ENCODE measurements at regions not wholly inside any gene's neighbourhood (a gene's known extent, or its start where the extent isn't known, plus 50 kb on each side); places are given as distances from the start of the nearest gene placed in this dataset.

DNA sequence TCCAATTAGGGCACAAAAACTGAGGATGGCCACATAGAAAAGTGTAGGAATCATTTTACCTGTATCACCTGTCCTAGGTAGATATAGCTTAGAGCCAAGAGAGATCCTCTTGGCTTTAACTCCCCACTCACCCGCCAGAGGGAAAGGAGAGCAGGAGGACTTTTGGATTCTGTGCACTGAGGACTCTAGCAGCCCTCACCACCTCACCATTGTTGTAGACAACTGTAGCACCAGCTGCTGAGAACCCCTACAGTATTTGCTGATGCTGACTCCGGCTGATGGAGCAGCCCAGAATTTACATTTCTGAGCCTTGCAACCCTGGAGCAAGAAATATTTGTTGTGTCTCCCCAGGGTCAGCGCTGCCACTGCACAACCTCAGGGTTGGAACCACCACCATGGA lies 2044.4 kb downstream of the OLFM4 start:
- Histone ChIP-seq H3K4ac (ENCODE audit: low read depth, low read length) (no peak overlapping the region), H3K9ac (ENCODE audit: low read length) (no peak overlapping the region), H2BK12ac (ENCODE audit: low read length) (no peak overlapping the region), H4K12ac (ENCODE audit: low read depth, low read length) (no peak overlapping the region), H3K23ac (ENCODE audit: low read length) (no peak overlapping the region), H3K4me2 (ENCODE audit: low read length) (no peak overlapping the region), H3K9me3 (ENCODE audit: insufficient read depth, low read depth, low read length) (peaks cover 2% of the 10 kb centered on the region), H2AK5ac (ENCODE audit: low read length) (no peak overlapping the region), H2BK5ac (ENCODE audit: low read depth, low read length, poor library complexity) (no peak overlapping the region), H2BK120ac (ENCODE audit: insufficient read depth, low read length, poor library complexity) (no peak overlapping the region), H3K4me1 (ENCODE audit: control insufficient read depth in 1 of 2, insufficient read depth in 2 of 2, low read length in 2 of 2) (no peaks in the 10 kb centered on the region), H2AFZ (ENCODE audit: insufficient read depth, low read length, poor library complexity) (no peak overlapping the region), H3K14ac (ENCODE audit: low read length) (no peak overlapping the region), H3K36me3 (ENCODE audit: control insufficient read depth in 1 of 2, insufficient read depth in 2 of 2, low read length in 2 of 2) (no peaks in the 10 kb centered on the region), H3K18ac (ENCODE audit: low read length) (no peak overlapping the region), H4K91ac (ENCODE audit: low read depth, low read length) (no peak overlapping the region), H3K4me3 (ENCODE audit: low read depth, low read length) (no peak overlapping the region), H3K27ac (ENCODE audit: low read depth, low read length) (no peak overlapping the region), H4K8ac (ENCODE audit: low read depth, low read length) (no peak overlapping the region), H3K27me3 (ENCODE audit: insufficient read depth, low read length) (no peaks in the 10 kb centered on the region), H3K79me2 (ENCODE audit: control insufficient read depth, insufficient read depth, low read length, poor library complexity) (no peaks in the 10 kb centered on the region), H3K79me1 (ENCODE audit: low read length) (no peaks in the 10 kb centered on the region)
- no CpG with 5 or more reads among the region's 3 CpGs for WGBS (ENCODE audit: extremely low coverage, insufficient coverage, insufficient read length)
- DNase-seq, result no peak

DNA sequence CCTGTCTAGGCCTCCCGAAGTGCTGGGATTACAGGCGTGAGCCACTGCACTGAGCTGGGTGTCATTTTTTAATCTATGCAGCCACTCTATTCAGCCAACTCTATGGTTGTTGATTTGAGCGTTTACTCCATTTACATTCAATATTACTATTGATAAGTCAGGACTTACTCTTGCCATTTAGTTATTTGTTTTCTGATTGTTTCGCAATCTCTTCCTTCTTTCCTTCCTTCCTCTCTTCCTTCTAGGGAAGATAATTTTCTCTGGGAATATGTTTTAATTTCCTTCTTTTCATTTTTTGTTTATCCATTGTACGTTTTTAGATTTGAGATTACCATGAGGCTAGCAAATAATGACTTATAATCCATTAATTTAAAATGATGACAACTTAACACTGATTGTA lies 2056.0 kb downstream of the OLFM4 start:
- Histone ChIP-seq H3K79me1 (ENCODE audit: low read length) (no peaks in the 10 kb centered on the region), H3K18ac (ENCODE audit: low read length) (no peak overlapping the region), H3K36me3 (ENCODE audit: control insufficient read depth in 1 of 2, insufficient read depth in 2 of 2, low read length in 2 of 2) (no peaks in the 10 kb centered on the region), H3K14ac (ENCODE audit: low read length) (no peak overlapping the region), H3K4me1 (ENCODE audit: control insufficient read depth in 1 of 2, insufficient read depth in 2 of 2, low read length in 2 of 2) (peaks cover 7% of the 10 kb centered on the region in 2 experiments), H3K9me3 (ENCODE audit: insufficient read depth, low read depth, low read length) (no peaks in the 10 kb centered on the region), H3K4me2 (ENCODE audit: low read length) (no peak overlapping the region), H2AK5ac (ENCODE audit: low read length) (no peak overlapping the region), H3K27me3 (ENCODE audit: insufficient read depth, low read length) (no peaks in the 10 kb centered on the region), H3K4ac (ENCODE audit: low read depth, low read length) (no peak overlapping the region), H2BK5ac (ENCODE audit: low read depth, low read length, poor library complexity) (no peak overlapping the region), H3K27ac (ENCODE audit: low read depth, low read length) (no peak overlapping the region), H2BK120ac (ENCODE audit: insufficient read depth, low read length, poor library complexity) (no peak overlapping the region), H2BK12ac (ENCODE audit: low read length) (no peak overlapping the region), H3K79me2 (ENCODE audit: control insufficient read depth, insufficient read depth, low read length, poor library complexity) (no peaks in the 10 kb centered on the region), H3K9ac (ENCODE audit: low read length) (no peak overlapping the region), H3K4me3 (ENCODE audit: low read depth, low read length) (no peak overlapping the region), H2AFZ (ENCODE audit: insufficient read depth, low read length, poor library complexity) (no peak overlapping the region), H4K8ac (ENCODE audit: low read depth, low read length) (no peak overlapping the region), H4K12ac (ENCODE audit: low read depth, low read length) (no peak overlapping the region), H4K91ac (ENCODE audit: low read depth, low read length) (no peak overlapping the region), H3K23ac (ENCODE audit: low read length) (no peak overlapping the region)
- WGBS (ENCODE audit: extremely low coverage, insufficient coverage, insufficient read length), result no CpG with 5 or more reads among the region's 5 CpGs
- no peak for DNase-seq

DNA sequence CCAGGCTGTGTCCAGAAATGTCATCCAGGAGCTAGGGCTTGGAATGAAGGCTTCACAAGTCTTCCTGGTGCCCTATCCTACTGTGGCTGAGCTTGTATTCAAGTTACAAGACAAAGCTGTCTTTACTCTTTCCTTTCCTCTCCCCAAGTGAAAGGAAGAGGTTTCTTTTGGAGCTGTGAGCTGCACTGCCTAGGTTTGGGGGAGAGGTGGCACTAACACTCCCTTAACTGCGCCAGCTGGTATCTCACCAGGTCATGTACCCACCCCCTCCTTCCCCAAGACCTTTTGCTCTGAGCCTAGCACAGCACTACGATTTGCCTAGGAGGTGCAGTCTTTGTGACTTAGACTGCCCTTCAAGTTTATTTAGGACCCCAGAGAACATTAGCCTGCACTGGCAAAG lies 2053.6 kb upstream of the PRR20A start:
- H2AK5ac ChIP-seq (ENCODE audit: low read length), result no peak overlapping the region
- no peaks in the 10 kb centered on the region for H3K79me2 ChIP-seq (ENCODE audit: control insufficient read depth, insufficient read depth, low read length, poor library complexity)
- H3K9ac ChIP-seq (ENCODE audit: low read length), result no peak overlapping the region
- no peaks in the 10 kb centered on the region for H3K79me1 ChIP-seq (ENCODE audit: low read length)
- peaks cover 7% of the 10 kb centered on the region in 2 experiments for H3K4me1 ChIP-seq (ENCODE audit: control insufficient read depth in 1 of 2, insufficient read depth in 2 of 2, low read length in 2 of 2)
- WGBS (ENCODE audit: extremely low coverage, insufficient coverage, insufficient read length), result no CpG with 5 or more reads among the region's 2 CpGs
- H4K12ac ChIP-seq (ENCODE audit: low read depth, low read length), result no peak overlapping the region
- no peak overlapping the region for H3K27ac ChIP-seq (ENCODE audit: low read depth, low read length)
- H4K91ac ChIP-seq (ENCODE audit: low read depth, low read length), result no peak overlapping the region
- no peaks in the 10 kb centered on the region for H3K9me3 ChIP-seq (ENCODE audit: insufficient read depth, low read depth, low read length)
- H3K4me2 ChIP-seq (ENCODE audit: low read length), result no peak overlapping the region
- no peak overlapping the region for H2BK5ac ChIP-seq (ENCODE audit: low read depth, low read length, poor library complexity)
- H2AFZ ChIP-seq (ENCODE audit: insufficient read depth, low read length, poor library complexity), result no peak overlapping the region
- H3K23ac ChIP-seq (ENCODE audit: low read length), result no peak overlapping the region
- no peak for DNase-seq
- no peak overlapping the region for H4K8ac ChIP-seq (ENCODE audit: low read depth, low read length)
- no peak overlapping the region for H2BK12ac ChIP-seq (ENCODE audit: low read length)
- H3K36me3 ChIP-seq (ENCODE audit: control insufficient read depth in 1 of 2, insufficient read depth in 2 of 2, low read length in 2 of 2), result no peaks in the 10 kb centered on the region
- H3K18ac ChIP-seq (ENCODE audit: low read length), result no peak overlapping the region
- H2BK120ac ChIP-seq (ENCODE audit: insufficient read depth, low read length, poor library complexity), result no peak overlapping the region
- H3K4ac ChIP-seq (ENCODE audit: low read depth, low read length), result no peak overlapping the region
- no peak overlapping the region for H3K14ac ChIP-seq (ENCODE audit: low read length)
- H3K27me3 ChIP-seq (ENCODE audit: insufficient read depth, low read length), result no peaks in the 10 kb centered on the region
- no peak overlapping the region for H3K4me3 ChIP-seq (ENCODE audit: low read depth, low read length)

DNA sequence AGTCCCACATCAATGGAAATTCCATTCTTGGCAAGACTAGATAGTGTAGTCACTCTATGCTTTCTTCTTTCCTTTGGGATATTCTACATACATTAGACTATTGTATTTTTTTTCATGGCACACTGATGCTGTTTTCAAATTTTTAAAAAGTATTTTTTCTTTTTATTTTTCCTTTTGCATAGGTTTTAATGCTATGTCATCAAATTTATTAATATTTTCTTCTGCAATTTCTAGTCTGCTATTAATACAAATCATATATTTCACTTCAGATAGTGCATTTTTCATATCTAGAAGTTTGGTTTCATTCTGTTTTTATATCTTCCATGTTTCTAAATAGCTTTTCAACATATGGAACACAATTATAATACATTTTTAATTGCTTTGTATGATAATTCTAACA lies 2050.1 kb upstream of the PRR20A start:
- Histone ChIP-seq H3K36me3 (ENCODE audit: control insufficient read depth in 1 of 2, insufficient read depth in 2 of 2, low read length in 2 of 2) (no peaks in the 10 kb centered on the region), H3K4me1 (ENCODE audit: control insufficient read depth in 1 of 2, insufficient read depth in 2 of 2, low read length in 2 of 2) (peaks cover 7% of the 10 kb centered on the region in 2 experiments), H4K8ac (ENCODE audit: low read depth, low read length) (no peak overlapping the region), H2BK12ac (ENCODE audit: low read length) (no peak overlapping the region), H3K79me2 (ENCODE audit: control insufficient read depth, insufficient read depth, low read length, poor library complexity) (no peaks in the 10 kb centered on the region), H3K4me2 (ENCODE audit: low read length) (no peak overlapping the region), H3K4me3 (ENCODE audit: low read depth, low read length) (no peak overlapping the region), H4K12ac (ENCODE audit: low read depth, low read length) (no peak overlapping the region), H3K14ac (ENCODE audit: low read length) (no peak overlapping the region), H4K91ac (ENCODE audit: low read depth, low read length) (no peak overlapping the region), H2AK5ac (ENCODE audit: low read length) (no peak overlapping the region), H2BK5ac (ENCODE audit: low read depth, low read length, poor library complexity) (no peak overlapping the region), H3K27me3 (ENCODE audit: insufficient read depth, low read length) (no peaks in the 10 kb centered on the region), H3K27ac (ENCODE audit: low read depth, low read length) (no peak overlapping the region), H3K23ac (ENCODE audit: low read length) (no peak overlapping the region), H2AFZ (ENCODE audit: insufficient read depth, low read length, poor library complexity) (no peak overlapping the region), H3K4ac (ENCODE audit: low read depth, low read length) (no peak overlapping the region), H3K9me3 (ENCODE audit: insufficient read depth, low read depth, low read length) (no peaks in the 10 kb centered on the region), H3K9ac (ENCODE audit: low read length) (no peak overlapping the region), H2BK120ac (ENCODE audit: insufficient read depth, low read length, poor library complexity) (no peak overlapping the region), H3K79me1 (ENCODE audit: low read length) (no peaks in the 10 kb centered on the region), H3K18ac (ENCODE audit: low read length) (no peak overlapping the region)
- no peak for DNase-seq
